CD14-positive monocyte (primary cell): ENCODE measurements at regions not wholly inside any gene's neighbourhood (a gene's known extent, or its start where the extent isn't known, plus 50 kb on each side); places are given as distances from the start of the nearest gene placed in this dataset.

Experiments
- DNase-seq, 3 donors: peaks; one replicate each; pipeline ENCODE4 v3.0.0-alpha.2; 2011 to 2022
- H2AFZ ChIP-seq: 2 replicates; pipeline ENCODE4 v1.6.0; 2012; ENCODE audit warnings: mild to moderate bottlenecking, low read depth, low read length, inconsistent platforms; ENCODE audit not compliant: insufficient read depth, poor library complexity, severe bottlenecking
- H3K27ac ChIP-seq, 2 donors: 1 replicate in 1 of 2; 2 replicates in 1 of 2; pipeline ENCODE4 v1.5.1; 2012 to 2013; ENCODE audit warnings: low read length in 2 of 2, control low read depth in 1 of 2, inconsistent platforms in 1 of 2, low read depth in 1 of 2, mild to moderate bottlenecking in 1 of 2
- H3K27me3 ChIP-seq, 2 donors: one replicate each; pipeline versions ENCODE4 v1.6.0 to v1.6.1; 2011 to 2013; ENCODE audit warnings: low read length in 2 of 2; ENCODE audit not compliant: control insufficient read depth in 2 of 2, insufficient read depth in 2 of 2
- H3K36me3 ChIP-seq, 2 donors: replicated peaks in 1 of 2; 1 replicate in 1 of 2; 2 replicates in 1 of 2; pipeline versions ENCODE4 v1.5.1 to v1.6.1; 2012 to 2013; ENCODE audit warnings: low read length in 2 of 2, control low read depth in 1 of 2, inconsistent platforms in 1 of 2, mild to moderate bottlenecking in 1 of 2; ENCODE audit not compliant: insufficient read depth in 2 of 2, control insufficient read depth in 1 of 2
- H3K4me1 ChIP-seq, 2 donors: 1 replicate in 1 of 2; 2 replicates in 1 of 2; pipeline versions ENCODE4 v1.5.1 to v1.6.1; 2012 to 2013; ENCODE audit warnings: low read length in 2 of 2, control low read depth in 1 of 2, inconsistent platforms in 1 of 2, mild to moderate bottlenecking in 1 of 2, moderate library complexity in 1 of 2; ENCODE audit not compliant: insufficient read depth in 2 of 2, control insufficient read depth in 1 of 2
- H3K4me2 ChIP-seq: replicated peaks from 2 replicates; pipeline ENCODE3; 2012; ENCODE audit warnings: low read length, moderate library complexity, mild to moderate bottlenecking; ENCODE audit not compliant: poor library complexity, severe bottlenecking; ENCODE audit errors: extremely low read depth
- H3K4me3 ChIP-seq, 3 experiments: fragments of 200-600 bp in 1 of 3; sonication (generic) in 1 of 3; replicated peaks in 1 of 3; 1 replicate in 2 of 3; 2 replicates in 1 of 3; pipeline ENCODE4 v1.5.1; 2011 to 2013; ENCODE audit warnings: low read length in 3 of 3, mild to moderate bottlenecking in 3 of 3, control low read depth in 2 of 3, low read depth in 2 of 3, inconsistent platforms in 1 of 3, moderate library complexity in 1 of 3
- H3K79me2 ChIP-seq: 2 replicates; pipeline ENCODE4 v1.6.0; 2012; ENCODE audit warnings: mild to moderate bottlenecking, control low read depth, inconsistent platforms, low read length, moderate library complexity; ENCODE audit not compliant: insufficient read depth
- H3K9ac ChIP-seq: 2 replicates; pipeline ENCODE4 v1.6.0; 2017; ENCODE audit warnings: low read length, mild to moderate bottlenecking; ENCODE audit not compliant: insufficient read depth, poor library complexity, severe bottlenecking
- H3K9me3 ChIP-seq, 2 donors: replicated peaks in 1 of 2; 1 replicate in 1 of 2; 2 replicates in 1 of 2; pipeline versions ENCODE4 v1.5.1 to v1.6.1; 2012 to 2013; ENCODE audit warnings: low read length in 2 of 2, control low read depth in 1 of 2; ENCODE audit not compliant: control insufficient read depth in 1 of 2, insufficient read depth in 1 of 2
- H4K20me1 ChIP-seq: 2 replicates; pipeline ENCODE4 v1.6.0; 2012; ENCODE audit warnings: mild to moderate bottlenecking, low read length, control low read depth, moderate library complexity; ENCODE audit not compliant: insufficient read depth
- H3K27ac Mint-ChIP-seq, 7 donors: one replicate each; pipeline ENCODE4 v1.8.0; 2020; ENCODE audit warnings: mild to moderate bottlenecking in 7 of 7, mixed read lengths in 7 of 7, moderate library complexity in 6 of 7, inconsistent platforms in 2 of 7
- H3K27me3 Mint-ChIP-seq, 3 donors: one replicate each; pipeline ENCODE4 v1.8.0; 2021 to 2022; ENCODE audit warnings: low read depth in 3 of 3, mild to moderate bottlenecking in 3 of 3, mixed read lengths in 3 of 3, moderate library complexity in 3 of 3, inconsistent platforms in 1 of 3
- H3K36me3 Mint-ChIP-seq, 2 donors: one replicate each; pipeline ENCODE4 v1.8.0; 2020; ENCODE audit warnings: mixed read lengths in 2 of 2, inconsistent platforms in 1 of 2, mild to moderate bottlenecking in 1 of 2
- H3K4me1 Mint-ChIP-seq: one replicate; pipeline ENCODE4 v1.8.0; 2020; ENCODE audit warnings: mild to moderate bottlenecking, mixed read lengths
- H3K4me3 Mint-ChIP-seq, 2 donors: one replicate each; pipeline ENCODE4 v1.8.0; 2020; ENCODE audit warnings: mild to moderate bottlenecking in 2 of 2, mixed read lengths in 2 of 2, moderate library complexity in 1 of 2
- H3K9me3 Mint-ChIP-seq, 7 donors: one replicate each; pipeline ENCODE4 v1.8.0; 2020 to 2022; ENCODE audit warnings: mixed read lengths in 7 of 7, mild to moderate bottlenecking in 6 of 7, moderate library complexity in 6 of 7, inconsistent platforms in 2 of 7
- WGBS: methylation state at CpG from one replicate; pipeline ENCODE4 v1.1.5; 2013; ENCODE audit warnings: missing lambda C conversion rate; ENCODE audit not compliant: insufficient coverage; 5-methylcytosine and 5-hydroxymethylcytosine counted together
- intact Hi-C, 2 donors: fragments of 100-400 bp; cut with micrococcal nuclease; formaldehyde crosslinking; loops; one replicate each; pipeline versions ENCODE4 v1.15.0 to v1.15.1; 2023
- TF ChIP-seq, protein P1 (sequence below): fragments of 200-600 bp; IDR thresholded peaks from one replicate; pipeline ENCODE4 v1.8.0; 2022; ENCODE audit warnings: antibody characterized with exemption, mild to moderate bottlenecking

DNA sequence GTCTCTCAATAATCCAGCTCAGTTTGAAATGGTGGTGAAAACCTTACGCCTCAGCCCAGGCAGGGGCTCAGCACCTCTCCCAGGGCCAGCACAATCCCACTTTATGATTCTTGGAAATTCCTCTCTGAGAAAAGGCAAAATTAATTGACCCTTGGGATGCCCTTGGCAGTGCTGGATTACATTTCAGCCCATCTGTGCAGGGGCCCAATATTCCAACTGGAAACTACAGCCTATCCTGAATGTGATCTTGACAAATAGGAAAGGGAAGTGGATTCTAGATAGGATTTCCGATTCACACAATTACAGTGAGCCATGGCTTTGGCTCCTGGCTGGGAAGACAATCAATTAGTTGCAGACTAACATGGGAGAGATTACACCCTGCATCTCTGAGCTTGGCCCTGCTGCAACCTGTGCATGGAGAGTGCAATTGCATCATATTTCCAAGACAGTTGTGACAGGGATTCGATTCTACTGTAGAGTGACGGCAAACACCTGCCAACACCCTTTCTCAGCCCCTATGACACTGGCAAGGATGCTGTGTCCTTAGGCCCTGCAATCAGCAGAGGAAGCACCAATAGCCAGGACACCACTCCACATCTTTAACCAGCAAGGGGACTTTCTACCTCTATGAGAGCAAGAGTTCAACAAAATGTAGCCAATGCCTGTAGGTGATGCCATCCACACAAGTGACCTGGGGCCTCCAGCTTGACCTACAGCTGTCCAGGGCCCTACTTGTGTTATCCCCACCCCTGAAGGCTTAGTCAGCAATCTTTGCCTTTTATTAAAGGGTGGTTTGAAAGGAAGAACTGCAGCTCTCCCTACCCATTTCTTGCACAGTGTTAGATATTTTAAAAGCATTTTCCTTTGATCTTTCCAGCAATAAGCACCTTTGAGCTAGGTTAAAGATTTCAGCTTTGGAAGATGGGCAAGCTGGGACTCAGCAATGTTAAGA is 187.2 kb upstream of the HS6ST1 start:
- H3K79me2 ChIP-seq: no peaks in the 10 kb centered on the region
- peaks cover 6% of the 10 kb centered on the region in 2 donors for H3K4me1 ChIP-seq
- Mint-ChIP-seq H3K9me3 (peaks cover 0 to 3% (median 0%) of the 10 kb centered on the region in 7 donors), H3K27me3 (peaks cover 3 to 5% (median 3%) of the 10 kb centered on the region in 3 donors), H3K36me3 (peaks cover 10 to 17% of the 10 kb centered on the region in 2 donors), H3K27ac (no peak overlapping the region), H3K4me1 (peaks cover 17% of the 10 kb centered on the region), H3K4me3 (no peak overlapping the region)
- no peak for DNase-seq
- TF ChIP-seq, protein P1, sequence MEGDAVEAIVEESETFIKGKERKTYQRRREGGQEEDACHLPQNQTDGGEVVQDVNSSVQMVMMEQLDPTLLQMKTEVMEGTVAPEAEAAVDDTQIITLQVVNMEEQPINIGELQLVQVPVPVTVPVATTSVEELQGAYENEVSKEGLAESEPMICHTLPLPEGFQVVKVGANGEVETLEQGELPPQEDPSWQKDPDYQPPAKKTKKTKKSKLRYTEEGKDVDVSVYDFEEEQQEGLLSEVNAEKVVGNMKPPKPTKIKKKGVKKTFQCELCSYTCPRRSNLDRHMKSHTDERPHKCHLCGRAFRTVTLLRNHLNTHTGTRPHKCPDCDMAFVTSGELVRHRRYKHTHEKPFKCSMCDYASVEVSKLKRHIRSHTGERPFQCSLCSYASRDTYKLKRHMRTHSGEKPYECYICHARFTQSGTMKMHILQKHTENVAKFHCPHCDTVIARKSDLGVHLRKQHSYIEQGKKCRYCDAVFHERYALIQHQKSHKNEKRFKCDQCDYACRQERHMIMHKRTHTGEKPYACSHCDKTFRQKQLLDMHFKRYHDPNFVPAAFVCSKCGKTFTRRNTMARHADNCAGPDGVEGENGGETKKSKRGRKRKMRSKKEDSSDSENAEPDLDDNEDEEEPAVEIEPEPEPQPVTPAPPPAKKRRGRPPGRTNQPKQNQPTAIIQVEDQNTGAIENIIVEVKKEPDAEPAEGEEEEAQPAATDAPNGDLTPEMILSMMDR: no peak
- no peak overlapping the region for H3K4me3 ChIP-seq
- H3K36me3 ChIP-seq: no peaks in the 10 kb centered on the region
- no peak overlapping the region for H3K27ac ChIP-seq
- no peaks in the 10 kb centered on the region for H3K27me3 ChIP-seq
- no peak overlapping the region for H3K9ac ChIP-seq
- no peak overlapping the region for H2AFZ ChIP-seq
- no peaks in the 10 kb centered on the region for H3K9me3 ChIP-seq
- no peak overlapping the region for H3K4me2 ChIP-seq
- intact Hi-C loops: loop anchor here in 1 of 2 donors (10.0 kb wide), 1 partner anchor 181 kb away; no protein-coding TSS in a partner anchor
- H4K20me1 ChIP-seq: no peaks in the 10 kb centered on the region
- 67% methylated on average over 1 of the region's 4 CpGs for WGBS

DNA sequence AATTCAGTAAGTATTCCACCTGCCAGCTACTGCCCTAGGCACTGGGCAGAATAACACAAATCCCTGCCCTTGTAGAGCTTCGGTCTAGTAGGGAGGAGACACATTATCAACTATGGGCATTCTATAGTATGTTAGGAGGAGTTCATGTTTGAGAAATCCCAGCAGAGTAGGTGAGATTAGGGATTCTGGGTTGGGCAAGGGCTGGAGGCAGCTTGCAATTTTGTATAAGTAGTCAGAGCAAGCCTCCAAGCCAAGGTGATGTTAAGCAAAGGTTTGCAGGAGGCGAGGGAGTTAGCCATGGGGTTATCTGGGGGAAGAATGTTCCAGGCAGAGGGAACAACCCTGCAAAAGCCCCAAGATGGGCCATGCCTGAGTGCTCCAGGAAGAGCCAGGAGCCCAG is 187.9 kb upstream of the HS6ST1 start:
- H3K27me3 Mint-ChIP-seq: peaks cover 3 to 5% (median 3%) of the 10 kb centered on the region in 3 donors
- peaks cover 0 to 3% (median 0%) of the 10 kb centered on the region in 7 donors for H3K9me3 Mint-ChIP-seq
- DNase-seq: no peak
- intact Hi-C loops: loop anchor here in 1 of 2 donors (10.0 kb wide), 1 partner anchor 182 kb away; no protein-coding TSS in a partner anchor
- TF ChIP-seq, protein P1: no peak
- Histone ChIP-seq H2AFZ (no peak overlapping the region), H3K79me2 (no peaks in the 10 kb centered on the region), H3K27me3 (no peaks in the 10 kb centered on the region), H3K36me3 (no peaks in the 10 kb centered on the region), H3K9ac (no peak overlapping the region), H3K27ac (no peak overlapping the region), H3K4me1 (peaks cover 12 to 13% of the 10 kb centered on the region in 2 donors), H3K9me3 (no peaks in the 10 kb centered on the region), H3K4me3 (no peak overlapping the region), H3K4me2 (no peak overlapping the region), H4K20me1 (no peaks in the 10 kb centered on the region)
- H3K27ac Mint-ChIP-seq: no peak overlapping the region
- no peak overlapping the region for H3K4me3 Mint-ChIP-seq
- peaks cover 10 to 17% of the 10 kb centered on the region in 2 donors for H3K36me3 Mint-ChIP-seq
- H3K4me1 Mint-ChIP-seq: peaks cover 24% of the 10 kb centered on the region
- WGBS: 100% methylated on average over 2 of the region's 2 CpGs
